EL (cell line): ENCODE measurements at regions not wholly inside any gene's neighbourhood (a gene's known extent, or its start where the extent isn't known, plus 50 kb on each side); places are given as distances from the start of the nearest gene placed in this dataset.

Source experiments
- DNase-seq: peaks from one replicate; pipeline ENCODE4 v3.0.0-alpha.2; 2016

GRCh38 chr14:84527706-84528105, 1002.2 kb upstream of the FLRT2 start:
- no peak for DNase-seq

- DNase-seq = no peak
Measured at GRCh38 chr14:84532016-84532415, 997.9 kb upstream of the FLRT2 start.

- DNase-seq = no peak
Measured at GRCh38 chr14:84533181-84533725, 996.7 kb upstream of the FLRT2 start.

GRCh38 chr14:84533791-84534190, 996.2 kb upstream of the FLRT2 start:
- DNase-seq = no peak

- DNase-seq = no peak
Measured at GRCh38 chr14:84535484-84535883, 994.5 kb upstream of the FLRT2 start.

- no peak for DNase-seq
Measured at GRCh38 chr14:84535976-84536375, 994.0 kb upstream of the FLRT2 start.

- DNase-seq = no peak
Measured at GRCh38 chr14:84541018-84541417, 988.9 kb upstream of the FLRT2 start.

GRCh38 chr14:84543859-84544258, 986.1 kb upstream of the FLRT2 start:
- no peak for DNase-seq

GRCh38 chr14:84544486-84545131, 985.3 kb upstream of the FLRT2 start:
- DNase-seq = no peak

- DNase-seq = no peak
Measured at GRCh38 chr14:84546236-84546635, 983.7 kb upstream of the FLRT2 start.

GRCh38 chr14:84554136-84554535, 975.8 kb upstream of the FLRT2 start:
- DNase-seq = no peak

- no peak for DNase-seq
Measured at GRCh38 chr14:84555493-84555892, 974.5 kb upstream of the FLRT2 start.

GRCh38 chr14:84566109-84566508, 963.8 kb upstream of the FLRT2 start:
- DNase-seq = no peak

- DNase-seq = no peak
Measured at GRCh38 chr14:84575681-84576080, 954.3 kb upstream of the FLRT2 start.

GRCh38 chr14:84579292-84579691, 950.7 kb upstream of the FLRT2 start:
- no peak for DNase-seq

- DNase-seq = no peak
Measured at GRCh38 chr14:84581041-84581440, 948.9 kb upstream of the FLRT2 start.

GRCh38 chr14:84584511-84584910, 945.4 kb upstream of the FLRT2 start:
- no peak for DNase-seq

GRCh38 chr14:84591827-84592445, 938.0 kb upstream of the FLRT2 start:
- DNase-seq = no peak

- DNase-seq = no peak
Measured at GRCh38 chr14:84592770-84593169, 937.2 kb upstream of the FLRT2 start.

GRCh38 chr14:84610086-84610485, 919.9 kb upstream of the FLRT2 start:
- DNase-seq = no peak

- DNase-seq = no peak
Measured at GRCh38 chr14:84622357-84622756, 907.6 kb upstream of the FLRT2 start.

GRCh38 chr14:84643446-84643845, 886.5 kb upstream of the FLRT2 start:
- DNase-seq = no peak

- DNase-seq = no peak
Measured at GRCh38 chr14:84646786-84647500, 883.0 kb upstream of the FLRT2 start.

- DNase-seq = no peak
Measured at GRCh38 chr14:84655014-84655413, 874.9 kb upstream of the FLRT2 start.
